GM12891 (cell line): ENCODE measurements at regions not wholly inside any gene's neighbourhood (a gene's known extent, or its start where the extent isn't known, plus 50 kb on each side); places are given as distances from the start of the nearest gene placed in this dataset.

Experiments
- POLR2A ChIP-seq: IDR thresholded peaks from 2 replicates; pipeline ENCODE4 v1.6.1; 2011; ENCODE audit warnings: low read depth, low read length, control low read depth
- POLR2AphosphoS5 ChIP-seq: IDR thresholded peaks from 2 replicates; pipeline ENCODE4 v1.6.1; 2011; ENCODE audit warnings: low read depth, low read length, control low read depth
- POU2F2 ChIP-seq: IDR thresholded peaks from 2 replicates; pipeline ENCODE4 v1.6.1; 2011; ENCODE audit warnings: low read depth, mild to moderate bottlenecking, control low read depth, low read length, moderate library complexity

DNA sequence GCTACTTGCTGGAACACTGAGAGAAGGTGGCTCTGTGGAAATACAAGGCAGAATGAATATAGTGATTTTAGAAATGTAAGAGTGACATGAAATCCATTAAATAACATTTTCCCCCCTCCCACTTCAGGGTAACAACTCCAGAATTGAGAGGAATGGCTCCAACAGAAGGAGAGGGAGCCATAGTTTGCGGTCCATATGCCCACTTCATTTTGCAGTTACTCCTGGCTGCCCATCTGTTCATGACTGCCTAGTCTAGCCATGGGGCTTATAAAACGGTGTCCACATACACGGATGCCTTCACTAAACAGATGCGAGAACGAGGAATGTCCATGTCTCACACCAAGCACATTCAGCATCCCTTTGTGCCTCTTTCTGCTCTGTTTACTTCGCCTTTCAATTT lies 186.7 kb downstream of the TMEM38B start:
- TF ChIP-seq POLR2A (no peak), POU2F2 (no peak), POLR2AphosphoS5 (no peak)
